ENCODE measurements at regions not wholly inside any gene's neighbourhood (a gene's known extent, or its start where the extent isn't known, plus 50 kb on each side); places are given as distances from the start of the nearest gene placed in this dataset.

DNA sequence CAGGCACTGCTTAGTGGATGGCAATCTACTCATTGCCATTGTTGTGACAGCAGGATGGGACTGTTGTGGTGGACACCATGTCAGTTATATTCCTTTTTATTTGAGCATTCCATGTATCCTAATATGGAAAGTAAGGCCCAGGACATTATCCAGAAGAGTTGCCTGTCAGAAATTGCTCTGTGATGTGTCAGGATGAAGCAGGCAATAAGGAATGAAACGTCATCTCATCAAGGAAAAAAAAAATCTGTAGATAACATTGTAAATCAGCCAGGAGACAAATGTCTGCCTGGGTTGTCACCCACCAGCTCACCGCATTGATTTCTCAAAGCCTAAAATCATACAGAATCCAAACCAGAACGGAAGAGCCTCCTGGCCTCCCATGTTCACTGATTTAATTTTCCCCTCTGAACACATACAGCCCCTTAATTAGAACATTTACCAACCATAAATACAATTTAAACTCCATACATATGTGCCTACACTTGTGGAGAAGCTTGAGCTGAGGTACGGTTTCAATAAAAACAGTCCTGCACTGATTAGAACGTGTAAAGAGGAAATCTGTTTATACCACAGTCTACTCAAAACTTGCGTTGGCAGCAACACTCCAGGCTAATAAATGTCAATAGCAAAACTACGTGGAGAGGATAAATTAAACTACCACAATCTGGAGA, 73.9 kb downstream of the FOXD1 start:
- peak; percentile 98 for DNase-seq

DNA sequence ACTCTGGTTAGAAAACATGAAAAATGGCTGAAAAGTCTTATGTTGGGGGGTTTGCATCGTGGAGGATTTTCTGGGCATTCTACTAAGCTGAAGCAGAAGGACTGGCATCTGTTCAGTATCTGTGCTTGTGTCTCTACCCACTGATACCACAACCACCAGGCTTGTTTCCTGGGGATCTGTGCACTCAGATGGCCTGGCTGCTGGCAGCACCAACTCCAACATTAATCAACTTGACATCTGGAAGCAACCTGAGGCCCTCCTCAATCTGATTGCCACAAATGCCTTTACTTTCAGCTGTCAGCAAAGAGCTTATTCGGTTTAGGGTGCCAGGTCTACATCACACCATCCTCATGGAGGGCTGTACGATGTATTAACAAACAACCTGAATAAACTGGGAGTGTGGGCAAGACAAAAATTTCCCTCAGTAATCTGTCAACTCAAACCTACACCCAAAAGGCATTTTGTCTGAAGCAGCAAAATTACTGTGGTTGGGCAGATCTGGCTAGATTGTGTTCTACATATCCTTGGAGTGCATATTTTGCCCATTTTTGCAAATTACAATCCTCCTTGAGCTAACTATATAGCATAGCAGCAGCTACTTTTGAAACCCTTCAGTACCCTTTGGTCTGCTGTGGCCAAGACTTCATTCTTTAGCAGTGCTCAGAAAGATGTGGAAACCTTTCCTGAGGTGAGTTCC, 74.6 kb downstream of the FOXD1 start:
- peak; percentile 91 for DNase-seq

DNA sequence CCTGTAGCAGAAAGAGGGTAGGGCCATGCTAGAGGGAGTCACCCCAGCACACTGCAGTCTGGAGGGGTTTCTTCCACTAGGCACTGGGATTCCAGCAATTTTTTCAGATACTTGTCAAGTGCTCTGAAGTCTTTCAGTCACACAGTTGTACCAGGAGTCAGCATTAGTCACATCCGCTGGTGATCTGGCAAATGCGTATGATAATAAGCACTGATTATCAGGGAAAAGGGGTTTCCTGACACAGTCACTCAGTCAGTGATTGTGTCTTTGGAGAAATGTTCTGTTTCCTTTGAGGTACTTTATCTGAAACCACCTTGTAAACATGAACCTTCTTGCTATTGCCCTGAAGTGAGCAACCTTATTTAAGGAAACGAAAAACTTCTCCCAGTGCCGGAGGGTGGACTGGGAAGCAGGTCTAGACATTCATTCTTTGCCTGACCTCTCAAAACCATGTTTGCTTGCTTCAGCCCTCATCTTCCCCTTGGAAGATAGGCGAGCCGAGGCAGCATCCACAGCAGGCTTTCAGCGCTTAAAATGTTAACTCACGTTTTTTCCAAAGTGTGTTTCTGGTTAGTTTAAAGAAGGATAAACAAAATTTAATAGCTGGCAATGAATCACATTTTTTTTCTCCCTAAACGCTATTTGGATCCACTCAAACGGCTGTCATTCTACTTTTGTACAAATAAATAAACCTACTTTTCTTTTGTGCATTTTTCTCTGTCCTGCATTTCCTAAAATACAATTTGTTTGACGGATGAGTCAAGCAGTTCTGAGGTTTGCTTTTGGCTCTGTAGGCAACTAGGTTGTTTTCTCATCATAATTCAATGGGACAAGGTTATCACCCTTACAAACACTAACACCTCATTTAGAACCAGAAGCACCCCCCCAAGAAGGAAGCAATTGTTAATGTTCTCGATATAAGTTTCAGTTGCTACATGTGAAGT, 77.7 kb downstream of the FOXD1 start:
- DNase-seq, result peak; percentile 98

DNA sequence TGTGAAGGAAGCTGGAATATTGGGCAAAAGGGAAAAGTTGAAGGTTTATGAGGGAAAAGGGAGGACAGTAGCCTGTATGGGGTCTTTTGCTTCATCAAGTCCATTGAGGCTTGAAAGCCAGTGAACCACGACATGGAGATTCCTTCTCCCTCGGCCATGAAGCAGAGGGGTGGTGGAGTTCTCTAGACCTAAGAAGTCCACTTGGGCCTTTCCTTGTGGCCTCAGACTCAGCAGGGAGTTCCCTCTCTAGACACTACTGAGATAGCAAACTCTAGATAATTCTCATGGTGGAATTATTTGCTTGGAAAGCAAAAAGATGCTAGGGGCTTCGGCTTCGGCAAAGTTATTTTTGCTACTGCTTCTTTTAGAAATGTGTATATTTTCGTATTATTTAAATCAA, 78.5 kb downstream of the FOXD1 start:
- no peak for DNase-seq

DNA sequence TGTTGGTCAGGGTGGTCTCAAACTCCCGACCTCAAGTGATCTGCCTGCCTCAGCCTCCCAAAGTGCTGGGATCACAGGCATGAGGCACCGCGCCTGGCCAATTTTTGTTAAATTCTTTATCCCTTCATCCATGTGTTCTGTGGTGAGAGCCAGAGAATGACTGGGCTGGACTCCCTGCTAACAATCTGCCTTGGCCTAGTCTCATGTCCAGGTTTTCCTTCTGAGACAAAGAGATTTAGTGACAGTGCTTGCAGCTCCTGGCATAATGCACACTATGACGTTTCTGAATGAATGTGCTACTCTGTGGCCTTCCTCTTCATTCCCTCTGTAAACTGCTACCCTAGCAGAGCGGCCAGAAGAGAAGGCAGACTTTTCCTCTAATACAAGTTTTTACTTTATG, 79.3 kb downstream of the FOXD1 start:
- DNase-seq, result peak; percentile 73

DNA sequence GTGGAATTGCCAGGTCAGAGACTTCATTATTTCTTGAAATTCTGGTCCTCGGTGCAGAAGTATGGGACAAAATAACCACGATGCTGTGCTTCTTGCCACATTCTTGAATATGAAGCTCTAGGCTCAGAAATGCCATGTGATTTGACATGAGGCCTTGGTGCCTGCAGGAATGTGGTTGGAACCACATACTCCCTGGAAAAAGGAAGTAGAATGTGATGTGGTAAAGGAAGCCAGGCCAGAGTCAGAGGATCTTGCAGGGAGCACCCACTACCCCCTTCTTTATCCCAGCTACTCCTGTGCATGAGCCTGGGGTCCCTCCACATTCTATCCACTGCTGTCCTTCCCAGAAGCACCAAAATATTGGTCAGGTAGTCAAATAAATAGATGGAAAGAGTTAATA, 80.9 kb downstream of the FOXD1 start:
- DNase-seq, result peak; percentile 69

DNA sequence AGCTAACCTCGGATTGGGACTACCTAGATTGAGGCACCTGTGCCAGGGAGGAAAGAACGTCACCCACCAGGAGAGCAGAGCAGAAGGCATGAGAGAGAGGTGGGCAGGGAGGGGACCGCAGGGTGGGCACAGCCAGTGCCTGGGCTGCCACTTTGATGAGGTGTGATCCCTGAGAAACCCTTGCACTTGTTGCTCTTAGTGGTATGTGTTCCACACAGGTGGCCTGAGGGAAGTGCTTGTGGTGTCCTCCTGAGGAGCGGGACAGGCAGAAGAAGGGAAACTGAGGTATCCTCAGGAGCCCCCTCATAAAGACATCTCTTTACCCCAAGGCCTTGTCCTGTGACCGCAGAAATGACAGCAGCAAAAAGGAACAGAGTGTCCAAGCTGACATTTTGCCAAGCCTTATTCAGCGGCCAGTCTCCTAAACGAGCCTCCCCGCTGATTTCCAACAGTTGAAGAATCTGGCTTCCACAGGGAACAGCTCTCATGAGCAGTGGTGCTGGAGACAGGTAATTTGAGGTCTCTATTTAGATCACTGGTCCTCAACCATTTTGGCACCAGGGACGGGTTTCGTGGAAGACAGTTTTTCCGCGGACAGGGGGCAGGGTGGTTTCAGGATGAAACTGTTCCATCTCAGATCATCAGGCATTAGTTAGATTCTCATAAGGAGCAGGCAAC, 82.4 kb downstream of the FOXD1 start:
- no peak for DNase-seq

DNA sequence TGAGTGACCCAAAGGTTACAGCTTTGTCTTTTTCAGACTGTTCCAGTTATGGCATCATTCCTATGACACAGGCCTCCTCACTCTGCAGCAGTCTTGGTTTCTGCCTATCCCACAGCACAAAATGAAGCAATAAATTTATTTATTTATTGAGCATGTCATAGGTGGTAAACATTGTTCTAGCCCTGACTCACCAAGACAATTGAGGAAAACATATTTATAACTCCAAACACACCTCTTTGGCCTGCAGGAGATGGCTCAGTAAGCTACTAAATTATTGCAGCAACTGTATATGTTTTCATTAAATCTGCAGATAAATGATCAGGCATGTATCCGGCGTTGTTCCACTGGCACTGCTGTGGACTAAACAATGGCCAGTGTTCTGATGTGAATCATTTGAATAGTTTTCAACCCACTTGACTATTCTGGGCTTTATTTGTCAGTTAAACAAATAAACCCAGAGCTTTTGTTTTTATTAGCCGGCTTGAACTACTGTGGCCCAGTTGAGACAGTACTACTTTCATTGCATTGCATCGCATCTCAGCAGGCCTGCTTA, 83.2 kb downstream of the FOXD1 start:
- peak; percentile 91 for DNase-seq

DNA sequence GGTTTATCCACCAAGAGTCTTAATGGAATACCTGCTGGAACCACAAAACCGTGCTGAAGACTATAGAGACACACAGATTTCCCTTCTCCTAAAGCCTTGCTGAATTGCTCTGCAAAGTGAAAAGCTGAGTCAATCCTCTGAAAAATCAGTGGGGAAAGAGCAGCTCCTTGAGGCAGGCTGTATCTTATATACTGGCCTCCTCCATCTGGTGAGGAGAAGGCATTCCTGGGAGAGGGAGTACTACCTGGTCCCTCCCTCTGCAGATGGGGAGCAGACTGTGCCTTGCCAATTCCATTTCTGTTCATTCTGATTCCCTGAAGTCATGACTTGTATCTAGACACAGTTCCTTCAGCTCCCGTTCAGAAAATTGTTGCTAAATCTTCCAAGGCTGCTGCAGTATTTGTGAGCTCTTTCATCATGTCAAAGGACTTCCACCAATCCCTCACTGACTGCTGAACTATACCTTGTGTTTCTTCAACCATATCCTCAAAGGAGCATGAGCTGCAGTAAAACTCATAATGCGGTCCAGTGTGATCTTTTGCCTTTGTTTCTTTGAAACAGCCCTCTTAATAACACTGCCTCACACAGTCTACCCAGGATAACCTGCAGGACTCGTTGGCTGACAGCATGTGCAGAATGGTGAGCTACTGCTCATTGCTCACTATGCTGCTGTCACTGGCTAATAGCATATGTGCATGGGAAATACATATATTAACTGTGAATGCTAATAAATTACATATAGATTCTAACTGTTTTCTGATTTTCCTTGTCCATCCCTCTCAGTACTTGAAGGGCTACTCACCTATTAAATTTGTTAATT, 84.5 kb downstream of the FOXD1 start:
- peak; percentile 99 for DNase-seq

DNA sequence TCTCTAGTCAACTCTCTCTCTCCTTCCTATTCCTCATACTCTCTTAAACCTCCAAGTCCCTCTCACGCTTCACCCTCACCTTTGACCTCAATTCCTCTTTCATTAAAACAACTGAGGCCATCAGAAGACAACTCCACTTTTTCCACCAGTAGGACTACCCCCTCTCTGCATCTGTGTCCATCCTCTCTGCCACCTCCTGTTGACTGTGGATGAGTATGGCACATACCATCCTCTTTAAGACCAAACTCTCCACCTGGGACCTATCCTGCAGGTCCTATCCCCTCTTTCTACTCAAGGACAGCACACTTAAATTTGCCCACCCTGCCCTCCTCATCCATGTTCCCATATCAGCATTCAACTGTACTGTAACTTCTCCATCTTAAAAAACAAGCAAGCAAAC, 89.2 kb downstream of the FOXD1 start:
- DNase-seq, result no peak

DNA sequence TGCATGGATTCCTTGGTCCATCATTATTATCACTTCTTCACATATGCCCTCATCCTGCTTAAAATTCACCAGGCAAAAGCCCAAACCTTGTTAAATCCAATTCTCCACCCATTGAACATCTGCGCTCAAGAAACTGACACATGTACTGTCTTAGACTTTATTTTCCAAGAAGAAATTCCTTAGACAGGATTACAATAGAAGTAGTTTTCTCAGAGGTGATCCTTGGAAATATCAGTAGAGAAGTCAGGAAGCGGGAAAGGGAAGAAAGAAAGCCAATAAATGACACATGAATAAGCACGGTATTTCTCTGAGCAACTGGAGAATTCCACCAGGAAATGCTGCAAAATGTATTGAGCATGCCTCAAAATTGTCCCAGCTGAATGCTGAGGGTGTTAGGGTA, 90.2 kb downstream of the FOXD1 start:
- DNase-seq, result no peak

DNA sequence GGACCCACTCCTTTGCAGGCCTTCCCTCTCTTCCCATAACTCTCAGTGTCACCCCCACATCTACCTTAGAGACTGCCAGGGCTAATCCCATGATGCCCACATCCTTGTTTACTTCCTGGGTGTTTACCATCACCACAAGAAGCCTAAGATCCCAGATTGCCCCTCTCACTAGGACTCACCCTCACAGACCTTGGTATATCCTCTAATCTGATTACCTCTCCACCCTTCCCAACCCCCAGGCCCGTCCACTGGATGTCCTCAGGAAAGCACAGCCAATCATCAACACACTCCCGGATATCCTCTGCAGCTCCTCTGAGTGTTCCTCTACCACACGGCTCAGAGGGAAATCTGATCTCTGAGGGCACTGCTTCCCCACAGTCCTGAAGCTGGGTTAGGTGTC, 91.0 kb downstream of the FOXD1 start:
- no peak for DNase-seq

DNA sequence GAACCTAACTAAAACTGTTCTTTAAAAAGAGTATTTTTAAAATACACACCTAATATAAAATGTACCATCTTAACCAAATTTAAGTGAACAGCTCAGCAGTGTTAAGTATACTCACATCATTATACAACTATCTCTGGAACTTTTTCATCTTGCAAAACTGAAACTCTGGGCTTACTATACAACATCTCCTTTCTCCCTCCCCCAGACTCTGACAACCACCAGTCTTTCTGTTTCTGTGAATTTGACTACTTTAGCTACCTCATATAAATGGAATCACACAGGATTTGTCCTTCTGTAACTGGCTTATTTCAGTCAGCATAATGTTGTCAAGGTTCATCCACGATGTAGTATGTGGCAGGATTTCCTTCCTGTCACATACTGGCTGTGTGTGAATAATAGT, 93.5 kb downstream of the FOXD1 start:
- peak; percentile 60 for DNase-seq

DNA sequence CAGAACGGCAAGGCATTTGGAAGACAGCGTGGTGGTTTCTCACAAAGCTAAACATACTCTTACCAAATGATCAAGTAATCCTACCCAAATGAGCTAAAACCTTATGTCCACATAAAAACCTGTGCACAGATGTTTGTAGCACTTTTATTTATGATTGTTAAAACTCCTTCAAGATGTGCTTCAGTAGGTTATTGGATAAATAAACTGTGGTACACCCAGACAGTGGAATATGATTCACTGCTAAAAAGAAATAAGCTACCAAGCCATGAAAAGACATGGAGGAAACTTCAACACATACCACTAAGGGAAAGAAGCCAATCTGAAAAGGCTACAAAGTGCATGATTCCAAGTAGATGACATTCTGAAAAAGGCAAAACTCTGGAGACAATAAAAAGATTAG, 94.2 kb downstream of the FOXD1 start:
- DNase-seq, result peak; percentile 53

DNA sequence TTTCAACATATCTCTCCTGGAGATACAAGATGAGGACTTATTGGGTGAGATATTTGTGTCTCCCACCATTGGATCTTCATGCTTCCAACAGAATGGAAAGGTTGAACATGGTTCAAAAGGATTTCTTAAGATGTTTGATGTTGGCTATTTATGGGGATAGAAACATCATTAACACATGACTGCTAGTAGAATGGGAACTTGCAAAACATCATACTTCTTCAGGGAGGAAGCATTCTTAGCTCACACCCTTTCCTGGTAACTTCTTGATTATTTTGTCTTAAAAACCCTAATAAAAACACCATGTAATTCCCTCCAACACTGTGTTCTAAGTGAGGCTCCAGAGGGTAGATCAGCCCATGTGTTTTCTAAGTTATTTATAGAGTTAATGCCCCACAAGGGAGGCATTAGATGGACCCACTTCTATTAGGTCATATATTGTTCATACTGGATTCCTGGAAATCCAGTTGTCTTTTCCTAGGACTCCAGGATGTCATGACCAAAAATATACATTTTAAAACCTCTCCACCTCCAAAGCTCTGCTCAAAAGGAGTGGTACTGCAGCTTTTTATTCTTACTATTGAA, 95.8 kb downstream of the FOXD1 start:
- no peak for DNase-seq

DNA sequence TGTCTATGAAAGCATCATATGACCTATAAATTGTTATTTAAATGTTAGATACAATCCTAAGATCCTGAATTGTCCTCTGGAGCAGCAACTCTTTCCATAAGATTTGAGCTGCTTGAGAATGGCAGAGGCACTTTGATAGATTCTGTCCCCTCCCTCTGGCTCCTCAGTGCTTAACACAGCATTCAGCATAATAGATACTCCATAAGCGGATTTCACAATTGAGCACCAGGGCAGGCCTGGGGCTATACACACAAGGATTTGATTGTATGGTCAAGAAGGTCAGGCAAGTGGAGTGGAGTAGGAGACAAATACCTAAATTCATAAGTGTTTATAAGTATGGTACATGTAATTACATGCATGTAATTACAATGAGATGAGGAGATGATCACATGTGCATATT, 96.3 kb downstream of the FOXD1 start:
- no peak for DNase-seq

DNA sequence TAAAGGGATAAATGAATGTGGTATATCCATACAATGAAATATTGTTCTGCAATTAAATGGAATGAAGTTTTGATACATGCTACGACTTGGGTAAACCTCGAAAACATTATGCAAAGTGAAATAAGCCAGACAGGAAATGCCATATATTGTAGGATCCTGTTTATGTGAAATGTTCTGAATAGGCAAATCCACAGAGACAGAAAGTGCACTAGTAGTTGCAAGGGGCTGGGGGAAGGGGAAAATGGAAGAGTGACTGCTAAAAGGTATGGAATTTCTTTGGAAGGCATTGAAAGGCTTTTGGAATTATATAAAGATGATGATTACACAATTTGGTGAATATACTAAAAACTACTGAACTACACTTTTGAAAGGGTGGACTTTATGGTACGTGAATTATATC, 97.0 kb downstream of the FOXD1 start:
- DNase-seq, result peak; percentile 31

DNA sequence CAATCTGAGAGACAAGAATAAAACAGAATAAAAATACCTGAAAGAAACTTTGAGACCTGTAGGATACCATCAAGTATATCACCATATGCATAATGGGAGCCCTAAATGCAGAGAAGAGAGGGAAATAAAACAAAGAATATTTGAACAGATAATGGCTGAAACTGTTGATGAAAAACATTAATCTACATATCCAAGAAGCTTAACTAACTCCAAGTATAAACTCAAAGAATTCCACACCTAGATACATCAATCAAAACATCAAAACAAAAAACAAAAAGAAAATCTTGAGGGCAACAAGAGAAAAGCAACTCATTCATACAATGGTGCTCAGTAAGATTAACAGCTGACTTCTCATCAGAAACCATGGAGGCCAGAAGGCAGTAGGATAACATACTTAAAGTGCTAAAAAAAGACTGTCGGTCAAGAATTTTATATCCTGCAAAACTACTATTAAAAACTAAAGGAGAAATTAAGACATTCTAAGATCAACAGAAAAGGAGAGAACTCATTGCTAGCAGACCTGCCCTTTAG, 101.6 kb downstream of the FOXD1 start:
- DNase-seq, result no peak

DNA sequence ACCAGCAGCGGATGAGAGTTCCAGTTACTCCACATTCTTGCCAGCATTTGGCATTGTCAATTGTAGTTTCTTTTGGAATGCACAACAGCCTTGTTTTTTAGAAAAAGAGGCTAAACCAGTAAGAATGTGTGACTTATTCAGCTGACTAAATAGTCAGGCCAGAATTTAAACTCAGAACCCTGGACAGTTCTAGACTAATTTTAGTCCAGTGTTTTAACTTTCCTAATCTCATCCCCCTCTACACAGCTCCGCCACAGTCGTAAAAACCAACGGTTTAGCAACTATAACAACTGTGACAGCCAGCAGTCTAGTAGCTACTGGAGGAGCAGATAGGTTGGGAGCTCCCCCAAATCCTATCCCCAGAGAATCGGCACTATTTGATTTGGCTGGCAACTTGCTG, 103.7 kb downstream of the FOXD1 start:
- DNase-seq, result no peak

DNA sequence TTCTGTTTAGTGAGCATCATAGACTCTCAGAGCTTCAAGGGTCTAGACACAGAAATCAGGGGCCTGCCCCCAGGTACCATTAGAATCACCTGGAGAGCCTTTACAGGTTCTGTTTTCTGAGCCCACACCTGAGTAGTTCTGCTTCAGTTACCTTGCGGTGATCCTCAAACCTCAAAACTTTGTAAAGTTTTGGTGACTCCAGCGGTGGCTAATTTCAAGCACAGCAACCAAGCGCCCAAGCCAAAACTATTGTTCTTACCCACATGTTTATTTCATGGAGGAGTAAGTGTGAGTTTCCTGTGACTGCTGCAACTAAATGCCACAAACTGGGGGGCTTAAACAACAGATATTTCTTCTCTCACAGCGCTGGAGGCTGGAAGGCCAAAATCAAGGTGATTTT, 108.9 kb downstream of the FOXD1 start:
- no peak for DNase-seq

DNA sequence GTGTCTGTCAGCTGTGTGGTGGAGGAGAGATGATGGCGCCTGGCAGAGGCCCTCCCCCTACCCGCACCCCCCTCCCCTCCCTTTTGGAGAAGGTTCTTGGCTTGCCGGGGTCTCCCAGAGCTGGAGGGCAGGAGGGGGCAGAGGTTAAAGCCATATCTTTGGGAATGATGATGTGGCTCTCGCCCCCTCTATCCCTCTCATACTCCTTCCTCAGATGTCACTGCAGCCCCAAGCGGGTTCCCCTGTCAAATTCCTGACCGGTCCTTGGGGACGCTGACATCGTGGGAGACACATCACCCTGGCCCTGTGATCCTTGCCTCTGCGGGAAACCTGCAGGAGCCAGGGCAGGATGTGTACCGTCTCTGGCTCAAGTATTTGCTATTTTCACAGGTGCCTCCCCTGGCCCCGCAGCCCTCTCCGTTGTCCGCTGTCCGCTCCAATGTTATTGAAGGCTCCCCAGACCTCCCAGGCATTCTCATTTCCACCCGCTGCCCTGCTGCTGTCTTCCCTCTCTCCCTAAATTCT, 109.5 kb downstream of the FOXD1 start:
- no peak for DNase-seq
